Activated effector memory CD4-positive, alpha-beta T cell treated with Interleukin-2 at 50 U/mL for 16 hours (primary cell): ENCODE measurements at regions not wholly inside any gene's neighbourhood (a gene's known extent, or its start where the extent isn't known, plus 50 kb on each side); places are given as distances from the start of the nearest gene placed in this dataset.
"Not testable (repeated sequence)": the region's sequence is repeated elsewhere in the genome, so short reads cannot be mapped to it uniquely, and the experiment has no call there.

ENCODE experiments used
- DNase-seq: peaks from one replicate; pipeline ENCODE4 v3.0.0-alpha.2; 2020

GRCh38 chr14:106605548-106606448, 1079.4 kb downstream of the TMEM121 start:
- DNase-seq = peak; percentile 64

GRCh38 chr14:106606936-106607335, 1080.6 kb downstream of the TMEM121 start:
- DNase-seq = no peak

- no peak for DNase-seq
Measured at GRCh38 chr14:106610691-106611090, 1084.3 kb downstream of the TMEM121 start.

- DNase-seq = no peak
Measured at GRCh38 chr14:106613256-106613655, 1086.9 kb downstream of the TMEM121 start.

- peak; percentile 53 for DNase-seq
Measured at GRCh38 chr14:106618471-106618951, 1092.1 kb downstream of the TMEM121 start.

GRCh38 chr14:106619606-106620005, 1093.2 kb downstream of the TMEM121 start:
- no peak for DNase-seq

GRCh38 chr14:106620368-106620767, 1094.0 kb downstream of the TMEM121 start:
- no peak for DNase-seq

GRCh38 chr14:106622200-106622745, 1095.9 kb downstream of the TMEM121 start:
- DNase-seq = peak; percentile 19

GRCh38 chr14:106625186-106625585, 1098.8 kb downstream of the TMEM121 start:
- DNase-seq = no peak

GRCh38 chr14:106626469-106626868, 1100.1 kb downstream of the TMEM121 start:
- DNase-seq = not testable (repeated sequence)

GRCh38 chr14:106626942-106627588, 1100.7 kb downstream of the TMEM121 start:
- peak; percentile 51 for DNase-seq

- DNase-seq = no peak
Measured at GRCh38 chr14:106631879-106632278, 1105.5 kb downstream of the TMEM121 start.

GRCh38 chr14:106633721-106634120, 1107.3 kb downstream of the TMEM121 start:
- no peak for DNase-seq

- DNase-seq = no peak
Measured at GRCh38 chr14:106635569-106635968, 1109.2 kb downstream of the TMEM121 start.

- not testable (repeated sequence) for DNase-seq
Measured at GRCh38 chr14:106638786-106639452, 1112.5 kb downstream of the TMEM121 start.

- DNase-seq = no peak
Measured at GRCh38 chr14:106642090-106642489, 1115.7 kb downstream of the TMEM121 start.

GRCh38 chr14:106642971-106643370, 1116.6 kb downstream of the TMEM121 start:
- DNase-seq = not testable (repeated sequence)

GRCh38 chr14:106648874-106649273, 1122.5 kb downstream of the TMEM121 start:
- not testable (repeated sequence) for DNase-seq

- DNase-seq = no peak
Measured at GRCh38 chr14:106651016-106651415, 1124.6 kb downstream of the TMEM121 start.

GRCh38 chr14:106652494-106652893, 1126.1 kb downstream of the TMEM121 start:
- no peak for DNase-seq

GRCh38 chr14:106657460-106657859, 1131.1 kb downstream of the TMEM121 start:
- peak; percentile 21 for DNase-seq

- not testable (repeated sequence) for DNase-seq
Measured at GRCh38 chr14:106658066-106658860, 1131.9 kb downstream of the TMEM121 start.
